Esophagus mucosa (tissue), 1 donor: ENCODE measurements at regions not wholly inside any gene's neighbourhood (a gene's known extent, or its start where the extent isn't known, plus 50 kb on each side); places are given as distances from the start of the nearest gene placed in this dataset.

Source experiments
- ATAC-seq: fragments of 200-7000 bp; cut with Tn5 transposase; one replicate; pipeline ENCODE4 v1.9.1; 2020
- donor health status: DM: yes; HTN: yes; CAD: no.

- ATAC-seq, result no peak
Observed at GRCh38 chr11:109291553-109291952, 130.4 kb upstream of the C11orf87 start.

- no peak for ATAC-seq
Observed at GRCh38 chr11:109298865-109299264, 123.1 kb upstream of the C11orf87 start.

GRCh38 chr11:109300211-109300610, 121.8 kb upstream of the C11orf87 start:
- ATAC-seq, result no peak

- ATAC-seq, result no peak
Observed at GRCh38 chr11:109302591-109303334, 119.2 kb upstream of the C11orf87 start.

- ATAC-seq, result peak; percentile 88
Observed at GRCh38 chr11:109303342-109303741, 118.6 kb upstream of the C11orf87 start.

GRCh38 chr11:109304159-109304558, 117.8 kb upstream of the C11orf87 start:
- ATAC-seq, result peak; percentile 70

GRCh38 chr11:109305009-109305408, 117.0 kb upstream of the C11orf87 start:
- ATAC-seq, result no peak

GRCh38 chr11:109306322-109306721, 115.7 kb upstream of the C11orf87 start:
- ATAC-seq, result no peak

GRCh38 chr11:109307366-109307765, 114.6 kb upstream of the C11orf87 start:
- ATAC-seq, result no peak

- no peak for ATAC-seq
Observed at GRCh38 chr11:109308551-109308950, 113.4 kb upstream of the C11orf87 start.

GRCh38 chr11:109309153-109309552, 112.8 kb upstream of the C11orf87 start:
- ATAC-seq, result no peak

GRCh38 chr11:109317726-109318125, 104.3 kb upstream of the C11orf87 start:
- peak; percentile 39 for ATAC-seq

GRCh38 chr11:109320595-109320994, 101.4 kb upstream of the C11orf87 start:
- peak; percentile 83 for ATAC-seq

GRCh38 chr11:109326781-109327180, 95.2 kb upstream of the C11orf87 start:
- ATAC-seq, result no peak

GRCh38 chr11:109329716-109330115, 92.3 kb upstream of the C11orf87 start:
- ATAC-seq, result no peak

- no peak for ATAC-seq
Observed at GRCh38 chr11:109338131-109338530, 83.9 kb upstream of the C11orf87 start.

GRCh38 chr11:109342261-109342660, 79.7 kb upstream of the C11orf87 start:
- ATAC-seq, result no peak

GRCh38 chr11:109343242-109343641, 78.7 kb upstream of the C11orf87 start:
- ATAC-seq, result no peak

GRCh38 chr11:109347304-109347703, 74.7 kb upstream of the C11orf87 start:
- ATAC-seq, result no peak

GRCh38 chr11:109349276-109350080, 72.5 kb upstream of the C11orf87 start:
- no peak for ATAC-seq

GRCh38 chr11:109350091-109350490, 71.9 kb upstream of the C11orf87 start:
- no peak for ATAC-seq

GRCh38 chr11:109362059-109362458, 59.9 kb upstream of the C11orf87 start:
- no peak for ATAC-seq

GRCh38 chr11:109363682-109364081, 58.3 kb upstream of the C11orf87 start:
- no peak for ATAC-seq

- no peak for ATAC-seq
Observed at GRCh38 chr11:109364851-109365250, 57.1 kb upstream of the C11orf87 start.
